Tibial artery (tissue), 4 donors: ENCODE measurements at regions not wholly inside any gene's neighbourhood (a gene's known extent, or its start where the extent isn't known, plus 50 kb on each side); places are given as distances from the start of the nearest gene placed in this dataset.

Experiments
- DNase-seq, 2 donors: peaks; one replicate each; pipeline ENCODE4 v3.0.0-alpha.2; 2019
- H3K27ac ChIP-seq, 2 donors: fragments of 200-600 bp; sonication (generic) in 1 of 2; 1 replicate in 1 of 2; 2 replicates in 1 of 2; pipeline ENCODE4 v1.5.1; 2018 to 2019; ENCODE audit warnings: mild to moderate bottlenecking in 1 of 2
- H3K27me3 ChIP-seq, 2 donors: fragments of 200-600 bp; sonication (generic) in 1 of 2; one replicate each; pipeline versions ENCODE4 v1.5.1 to v1.6.0; 2016 to 2019
- H3K36me3 ChIP-seq, 3 donors: fragments of 200-600 bp; sonication (generic) in 2 of 3; one replicate each; pipeline ENCODE4 v1.5.1; 2016 to 2019; ENCODE audit warnings: mild to moderate bottlenecking in 2 of 3
- H3K4me1 ChIP-seq, 4 donors: fragments of 200-600 bp; sonication (generic) in 2 of 4; 1 replicate in 3 of 4; 2 replicates in 1 of 4; pipeline ENCODE4 v1.5.1; 2016 to 2019
- H3K4me3 ChIP-seq, 2 donors: fragments of 200-600 bp; sonication (generic) in 1 of 2; 1 replicate in 1 of 2; 2 replicates in 1 of 2; pipeline ENCODE4 v1.5.1; 2018 to 2019; ENCODE audit warnings: mild to moderate bottlenecking in 2 of 2
- H3K9me3 ChIP-seq, 3 donors: fragments of 200-600 bp; sonication (generic) in 1 of 3; one replicate each; pipeline ENCODE4 v1.5.1; 2016 to 2019
- CTCF ChIP-seq, 2 experiments: fragments of 200-600 bp in 1 of 2; fragments of 450-650 bp in 1 of 2; IDR thresholded peaks; one replicate each; pipeline ENCODE4 v1.5.1; 2017 to 2019; ENCODE audit warnings: antibody characterized with exemption in 2 of 2, mild to moderate bottlenecking in 1 of 2, moderate library complexity in 1 of 2
- intact Hi-C: fragments of 100-400 bp; cut with DNase I; formaldehyde crosslinking; loops from one replicate; pipeline ENCODE4 v1.15.0; 2023; ENCODE audit warnings: low total_unique reads

GRCh38 chr4:20137176-20137575, 114.5 kb upstream of the SLIT2 start:
- Histone ChIP-seq H3K4me1 (no peaks in the 10 kb centered on the region), H3K4me3 (no peak overlapping the region), H3K27me3 (no peaks in the 10 kb centered on the region), H3K9me3 (peaks cover 0 to 9% (median 0%) of the 10 kb centered on the region in 3 donors), H3K27ac (no peak overlapping the region), H3K36me3 (no peaks in the 10 kb centered on the region)
- intact Hi-C loops = no loop called here
- no peak for TF ChIP-seq CTCF (IDR thresholded peaks at IDR 0.05)
- DNase-seq = no peak

GRCh38 chr4:20127626-20128025, 124.1 kb upstream of the SLIT2 start:
- Histone ChIP-seq H3K27ac (no peak overlapping the region), H3K4me1 (no peaks in the 10 kb centered on the region), H3K27me3 (no peaks in the 10 kb centered on the region), H3K9me3 (no peaks in the 10 kb centered on the region), H3K36me3 (no peaks in the 10 kb centered on the region), H3K4me3 (no peak overlapping the region)
- DNase-seq = no peak
- intact Hi-C loops = no loop called here
- TF ChIP-seq CTCF (IDR thresholded peaks at IDR 0.05) = no peak

- Histone ChIP-seq H3K27ac (no peak overlapping the region), H3K36me3 (no peaks in the 10 kb centered on the region), H3K4me1 (no peaks in the 10 kb centered on the region), H3K4me3 (no peak overlapping the region), H3K27me3 (no peaks in the 10 kb centered on the region), H3K9me3 (no peaks in the 10 kb centered on the region)
- DNase-seq = no peak
- intact Hi-C loops = no loop called here
- no peak for TF ChIP-seq CTCF (IDR thresholded peaks at IDR 0.05)
These were observed 124.8 kb upstream of the SLIT2 start for GRCh38 chr4:20126906-20127305.

- no peak overlapping the region for H3K27ac ChIP-seq
- no peaks in the 10 kb centered on the region for H3K9me3 ChIP-seq
- H3K4me3 ChIP-seq = no peak overlapping the region
- no peaks in the 10 kb centered on the region for H3K27me3 ChIP-seq
- no peaks in the 10 kb centered on the region for H3K36me3 ChIP-seq
- no peak for TF ChIP-seq CTCF (IDR thresholded peaks at IDR 0.05)
- DNase-seq = no peak
- H3K4me1 ChIP-seq = no peaks in the 10 kb centered on the region
- intact Hi-C loops = no loop called here
These were observed 127.2 kb upstream of the SLIT2 start for GRCh38 chr4:20124317-20125026.

GRCh38 chr4:20122198-20122988, 129.3 kb upstream of the SLIT2 start:
- Histone ChIP-seq H3K27ac (no peak overlapping the region), H3K4me3 (no peak overlapping the region), H3K4me1 (no peaks in the 10 kb centered on the region), H3K9me3 (no peaks in the 10 kb centered on the region), H3K36me3 (no peaks in the 10 kb centered on the region), H3K27me3 (no peaks in the 10 kb centered on the region)
- intact Hi-C loops = no loop called here
- DNase-seq = no peak
- TF ChIP-seq CTCF (IDR thresholded peaks at IDR 0.05) = no peak
